COLO668 (cell line): ENCODE measurements at regions not wholly inside any gene's neighbourhood (a gene's known extent, or its start where the extent isn't known, plus 50 kb on each side); places are given as distances from the start of the nearest gene placed in this dataset.
"Not testable (repeated sequence)": the region's sequence is repeated elsewhere in the genome, so short reads cannot be mapped to it uniquely, and the experiment has no call there.

Source experiments
- DNase-seq: peaks from one replicate; lab custom pipeline; 2025; ENCODE audit not compliant: unreplicated experiment; lab: John Stamatoyannopoulos, UW

DNA sequence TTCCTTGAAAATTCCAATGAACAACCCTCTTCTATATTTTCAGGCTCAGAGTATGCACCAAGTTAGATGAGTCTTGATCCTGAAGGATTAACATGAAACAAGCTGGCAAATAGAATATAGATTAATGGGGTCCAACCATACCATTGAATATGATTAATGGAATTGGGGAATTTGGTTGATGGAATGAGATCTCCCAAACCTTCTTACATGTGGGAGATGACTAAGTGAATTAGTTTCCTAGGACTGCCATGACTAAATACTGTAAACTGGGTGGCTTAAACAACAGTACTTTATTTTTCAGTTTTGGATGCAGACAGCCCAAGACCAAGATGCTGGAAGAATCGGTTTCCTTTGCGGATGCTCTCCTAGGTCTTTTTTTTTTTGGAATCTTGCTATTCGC is 347.0 kb downstream of the QKI start:
- no peak for DNase-seq

DNA sequence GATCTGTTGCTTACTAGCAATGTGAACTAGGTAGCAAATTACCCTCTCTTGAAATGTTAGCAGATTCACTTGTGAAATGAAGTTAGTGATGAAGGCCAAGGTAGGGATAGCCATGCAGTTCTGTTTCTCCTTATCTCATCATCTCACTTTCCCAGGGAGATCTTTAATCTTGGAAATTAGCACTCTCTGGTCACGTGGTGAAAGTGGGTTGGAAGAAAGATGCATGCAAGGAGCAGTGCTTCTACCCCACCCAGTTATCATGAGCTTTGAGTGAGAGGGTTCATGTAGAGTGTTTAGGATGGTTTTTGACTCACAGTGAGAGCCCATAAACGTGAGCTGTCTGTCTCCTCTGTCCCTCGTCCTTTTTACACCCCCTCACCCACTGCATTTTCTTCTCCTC is 346.3 kb downstream of the QKI start:
- no peak for DNase-seq

DNA sequence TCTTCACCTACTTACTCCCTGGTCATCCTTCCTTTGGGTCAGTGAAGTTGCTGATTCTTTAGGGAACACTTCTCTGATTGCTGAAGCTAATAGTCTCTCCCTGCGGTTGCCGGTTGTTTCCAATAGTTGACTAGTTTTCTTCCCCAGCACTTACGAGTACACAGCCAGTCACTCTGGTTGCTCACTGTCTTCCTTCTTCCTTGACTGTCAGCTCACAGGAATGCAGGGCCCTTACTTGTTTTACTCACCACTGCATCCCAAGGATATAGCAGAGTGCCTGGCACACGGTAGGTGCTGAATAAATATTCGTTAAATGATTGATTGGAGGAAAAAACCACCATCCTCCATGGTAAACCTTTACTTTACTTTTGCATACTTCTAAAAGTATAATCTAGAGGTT is 345.0 kb downstream of the QKI start:
- DNase-seq, result no peak

DNA sequence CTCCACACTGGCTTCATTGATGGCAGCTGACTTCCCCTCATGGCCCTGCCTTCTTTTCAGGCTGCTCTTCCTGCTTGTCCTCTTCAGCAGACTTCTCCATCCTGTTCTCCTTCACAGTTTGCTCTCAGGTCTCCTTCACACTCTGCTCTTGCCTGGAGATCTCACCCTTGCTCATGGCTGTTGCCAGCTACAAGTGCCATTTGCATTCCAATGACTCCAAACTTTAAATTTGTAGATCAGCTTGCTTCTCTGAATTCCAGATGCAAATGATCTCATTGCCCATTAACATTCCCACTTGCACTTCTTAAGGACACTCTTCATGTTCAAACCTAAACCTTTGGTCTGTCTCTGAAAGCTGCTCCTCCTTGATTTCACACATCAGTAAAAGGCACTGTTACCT is 343.0 kb downstream of the QKI start:
- DNase-seq, result no peak

DNA sequence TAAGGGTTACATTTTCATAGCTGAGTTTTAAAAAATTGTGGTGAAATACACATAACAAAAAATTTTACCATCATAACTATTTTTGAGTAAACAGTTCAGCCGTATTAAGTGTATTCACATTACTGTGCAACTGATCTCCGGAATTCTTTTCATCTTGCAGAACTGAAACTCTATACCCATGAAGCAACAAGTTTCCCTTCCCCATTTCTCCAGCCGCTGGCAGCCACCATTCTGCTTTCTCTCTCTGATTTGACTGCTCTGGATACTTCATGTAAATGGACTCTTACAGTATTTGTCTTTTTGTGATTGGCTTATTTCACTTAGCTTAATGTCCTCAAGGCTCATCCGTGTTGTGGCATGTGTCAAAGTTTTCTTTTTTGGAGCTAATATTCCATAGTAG is 341.6 kb downstream of the QKI start:
- no peak for DNase-seq

DNA sequence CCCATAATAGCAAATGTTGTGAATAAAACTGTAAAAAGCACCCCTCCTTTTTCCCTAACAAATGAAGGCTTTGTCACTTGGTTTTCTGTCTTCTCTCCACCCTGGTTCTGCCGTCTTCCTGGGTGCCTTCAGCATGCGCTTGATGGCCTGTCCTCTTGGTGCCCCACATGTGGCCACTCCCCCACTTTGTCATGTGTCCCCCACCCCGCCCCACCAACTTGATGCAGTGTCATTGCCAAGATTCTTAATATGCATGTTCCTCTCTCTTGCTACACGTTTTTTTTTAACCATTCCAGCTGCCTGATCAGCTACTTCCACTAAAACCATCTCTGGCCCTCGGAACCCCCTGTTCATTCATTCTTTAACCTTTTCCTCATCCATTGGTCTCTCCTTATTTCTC is 340.3 kb downstream of the QKI start:
- DNase-seq, result no peak

DNA sequence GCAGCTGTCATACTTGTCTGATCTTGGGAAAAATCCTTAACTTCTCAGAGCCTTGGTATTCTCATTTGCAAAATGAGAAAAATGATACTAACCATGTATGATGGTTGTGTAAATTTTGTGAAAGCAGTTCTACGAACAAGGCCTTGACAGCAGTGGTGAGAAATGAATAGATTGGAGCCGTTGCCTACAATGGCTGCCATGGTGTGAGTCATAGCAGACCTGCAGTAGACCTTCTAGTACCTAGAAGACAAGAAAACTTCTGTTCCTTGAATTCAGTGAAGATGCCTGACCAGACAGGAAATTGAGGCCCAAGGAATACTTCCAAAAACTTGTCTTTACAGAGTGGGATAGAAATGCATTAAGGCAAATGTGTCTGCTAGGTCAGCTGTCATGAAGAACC is 338.9 kb downstream of the QKI start:
- no peak for DNase-seq

DNA sequence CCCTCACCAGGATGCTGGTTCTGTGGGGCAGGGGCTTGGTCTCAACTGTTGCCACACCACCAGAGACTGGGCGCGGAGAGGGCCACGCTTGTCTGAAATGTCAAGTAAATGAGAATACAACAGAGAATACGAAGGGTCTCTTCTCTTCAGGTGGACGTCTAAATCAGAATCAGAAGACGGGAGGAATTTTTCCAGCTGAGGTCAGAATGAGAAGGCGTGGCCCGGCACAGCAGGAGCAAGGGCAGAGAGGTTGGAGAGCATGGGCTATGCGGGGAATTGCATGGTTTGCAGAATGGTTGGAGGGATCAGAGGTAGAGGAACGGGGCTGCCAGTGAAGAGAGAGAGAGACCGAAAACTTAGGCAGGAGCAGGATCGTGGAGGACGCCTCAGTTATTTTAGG is 337.9 kb downstream of the QKI start:
- DNase-seq, result no peak

DNA sequence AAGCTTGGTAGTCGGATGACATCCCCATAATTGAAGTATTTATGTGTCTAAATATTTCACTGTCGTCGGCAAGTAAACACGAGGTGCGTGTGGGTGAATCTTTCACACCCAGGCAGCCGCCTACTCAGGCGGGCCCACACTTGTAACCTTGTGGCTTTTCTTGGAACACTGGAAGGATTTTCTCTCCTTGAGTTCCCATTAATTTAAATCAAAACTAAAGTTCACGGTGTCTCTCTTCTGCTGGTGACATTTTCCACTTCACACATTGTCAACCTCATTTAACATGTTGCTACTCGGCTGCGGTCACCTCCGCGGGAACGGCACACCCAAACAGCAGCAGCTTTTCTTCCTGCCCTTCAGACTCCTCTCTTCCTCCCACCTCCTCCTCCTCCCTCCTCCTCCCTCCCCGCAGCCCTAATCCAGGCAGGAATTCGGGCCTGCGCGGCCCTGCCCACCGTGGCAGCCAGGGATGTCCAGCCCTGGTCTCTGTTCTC is 336.6 kb downstream of the QKI start:
- no peak for DNase-seq

DNA sequence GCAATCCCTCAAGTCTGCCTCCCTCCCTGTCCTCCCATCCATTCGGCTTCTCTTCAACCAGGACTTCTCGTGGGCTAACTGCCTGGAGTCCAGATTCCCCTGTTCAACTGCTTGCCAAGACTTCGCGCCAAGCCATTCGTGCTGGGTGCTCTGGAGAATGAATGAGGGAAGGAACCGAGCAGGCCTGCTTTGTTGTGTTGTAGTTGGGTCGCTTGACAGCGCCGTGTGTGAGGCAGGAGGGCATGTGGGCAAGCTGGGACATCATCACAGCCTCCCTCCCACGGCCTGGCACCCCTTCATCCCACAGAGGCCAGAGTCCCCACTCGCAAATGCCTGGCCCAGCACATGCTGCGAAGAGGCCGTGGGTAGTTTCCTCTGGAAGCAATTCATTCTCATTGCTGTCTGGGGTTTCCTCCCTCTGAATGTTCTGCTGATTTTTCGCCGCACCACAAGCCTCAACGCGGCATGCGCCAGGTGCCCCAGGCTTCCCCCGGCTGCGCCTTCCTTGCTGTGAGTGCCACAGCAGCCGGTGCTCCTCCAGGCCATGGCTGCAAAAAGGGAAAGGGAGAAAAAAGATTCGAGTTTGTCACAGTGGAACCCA is 336.0 kb downstream of the QKI start:
- no peak for DNase-seq

DNA sequence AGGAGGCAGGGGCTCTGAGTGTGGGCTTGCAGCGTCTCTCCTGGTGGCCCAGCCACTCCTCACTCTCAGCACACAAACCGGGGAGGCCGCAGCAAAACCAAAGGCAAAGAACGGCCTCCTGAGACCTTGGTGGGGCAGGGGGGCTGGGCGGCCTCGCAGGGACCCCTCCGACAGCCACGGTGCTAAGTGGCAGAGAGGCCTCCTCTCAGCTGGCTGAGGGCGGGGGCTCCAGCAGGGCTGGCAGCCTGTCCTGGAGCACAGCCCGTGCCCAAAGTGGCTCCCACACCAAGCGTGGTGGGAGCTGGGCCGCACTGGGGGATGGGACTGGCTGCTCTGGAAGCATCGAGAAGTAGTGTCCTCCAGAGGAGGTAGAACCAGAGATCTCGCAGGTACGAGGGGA is 334.4 kb downstream of the QKI start:
- DNase-seq, result no peak

DNA sequence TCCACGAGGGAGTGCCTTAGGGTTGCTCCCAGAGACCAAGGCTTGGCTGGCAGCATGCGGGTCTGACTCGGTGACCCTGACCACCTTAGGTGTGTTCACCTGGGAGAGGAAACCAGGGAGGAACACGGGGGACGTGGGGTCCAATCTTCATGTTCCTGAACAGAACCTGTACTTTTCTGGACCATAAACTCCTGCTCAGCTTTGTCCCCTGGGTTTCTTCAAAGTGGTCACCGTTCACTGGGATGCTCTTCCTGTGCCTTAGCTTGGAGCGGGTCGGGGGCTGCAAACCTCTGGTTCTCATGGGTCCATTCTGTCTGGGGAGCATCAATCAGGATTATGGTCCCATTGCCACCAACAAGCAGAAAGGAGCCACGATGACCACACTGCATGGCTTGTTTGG is 333.5 kb downstream of the QKI start:
- no peak for DNase-seq

DNA sequence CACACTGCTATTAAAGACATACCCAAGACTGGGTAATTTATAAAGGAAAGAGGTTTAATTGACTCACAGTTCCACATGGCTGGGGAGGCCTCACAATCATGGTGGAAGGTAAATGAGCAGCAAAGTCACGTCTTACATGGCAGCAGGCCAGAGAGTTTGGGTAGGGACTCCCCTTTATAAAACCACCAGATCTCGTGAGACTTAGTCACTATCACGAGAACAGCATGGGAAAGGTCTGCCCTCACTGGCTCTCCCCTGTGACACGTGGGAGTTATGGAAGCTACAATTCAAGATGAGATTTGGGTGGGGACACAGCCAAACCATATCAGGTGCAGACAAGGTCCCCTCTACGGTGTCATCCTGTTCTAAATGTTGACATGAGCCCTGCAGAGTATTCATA is 332.5 kb downstream of the QKI start:
- DNase-seq, result not testable (repeated sequence)

DNA sequence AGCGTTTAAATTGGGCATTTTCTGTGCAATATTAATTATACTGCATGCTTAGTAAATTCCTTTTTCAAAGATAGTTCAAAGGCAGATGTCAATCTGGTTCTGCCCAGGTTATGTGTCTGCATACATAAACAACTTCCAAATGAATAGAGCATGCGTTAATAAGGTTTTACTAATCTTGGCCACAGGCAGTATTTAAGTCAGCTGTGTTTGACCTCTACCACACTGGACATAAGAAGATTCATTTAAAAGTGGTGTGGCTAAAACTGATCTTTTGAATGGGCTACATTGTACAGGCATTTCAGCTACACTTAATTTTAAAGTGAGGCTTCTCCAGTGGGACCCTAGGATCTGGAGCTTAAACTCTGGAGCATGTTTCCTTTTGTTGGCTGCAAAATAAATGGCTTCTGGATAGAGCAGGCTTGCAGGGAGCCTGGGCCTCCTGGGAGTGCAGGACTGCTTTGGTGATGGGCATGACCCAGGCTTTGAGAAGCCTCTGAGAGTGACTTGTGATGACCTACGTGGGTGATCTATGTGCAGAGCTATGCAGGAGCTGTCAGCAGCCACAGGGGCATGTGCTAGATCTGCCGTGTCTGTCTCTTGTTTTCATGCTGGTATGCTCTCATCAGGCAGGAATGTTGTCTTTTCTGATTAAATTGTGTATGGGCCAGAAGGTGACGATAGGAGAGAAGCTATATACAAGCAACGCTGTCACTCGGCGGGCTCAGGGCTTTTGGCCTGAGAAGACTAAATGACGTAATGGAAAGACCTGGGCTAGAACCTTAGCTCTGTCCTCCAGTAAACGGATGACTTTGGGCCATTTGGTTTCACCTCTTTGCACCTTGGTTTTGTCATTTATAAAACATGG is 331.2 kb downstream of the QKI start:
- DNase-seq, result no peak

DNA sequence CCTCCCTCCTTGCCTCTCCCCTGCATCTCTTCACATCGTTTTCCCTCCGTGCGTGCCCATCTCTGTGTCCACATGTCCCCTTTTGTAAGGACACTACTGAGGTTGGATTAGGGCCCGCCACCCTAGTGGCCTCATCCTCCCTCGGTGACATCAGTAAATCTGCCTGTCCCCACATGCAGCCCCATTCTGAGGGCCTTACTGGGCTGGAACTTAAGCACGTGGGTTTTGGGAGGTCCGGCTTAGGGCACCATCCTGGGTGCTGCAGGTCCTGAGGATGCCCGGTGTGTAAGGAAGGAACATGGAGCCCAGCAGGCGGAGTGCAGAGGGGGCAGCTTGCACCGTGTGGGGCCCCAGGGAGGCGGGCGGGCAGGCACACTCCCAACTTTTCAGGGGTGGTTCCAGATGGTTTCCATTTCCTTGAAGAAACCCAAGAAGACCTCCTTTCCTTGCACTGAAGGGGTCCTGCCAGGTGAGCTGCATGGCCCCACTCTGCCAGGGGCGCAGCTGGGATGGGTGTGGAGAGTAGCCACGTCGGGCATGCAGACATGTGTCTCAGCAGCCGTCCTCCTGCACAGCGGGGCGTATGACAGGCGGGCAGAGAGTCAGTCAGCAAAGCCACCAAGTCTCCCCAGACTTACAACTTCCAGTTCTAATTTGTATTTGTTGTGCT is 329.9 kb downstream of the QKI start:
- no peak for DNase-seq

DNA sequence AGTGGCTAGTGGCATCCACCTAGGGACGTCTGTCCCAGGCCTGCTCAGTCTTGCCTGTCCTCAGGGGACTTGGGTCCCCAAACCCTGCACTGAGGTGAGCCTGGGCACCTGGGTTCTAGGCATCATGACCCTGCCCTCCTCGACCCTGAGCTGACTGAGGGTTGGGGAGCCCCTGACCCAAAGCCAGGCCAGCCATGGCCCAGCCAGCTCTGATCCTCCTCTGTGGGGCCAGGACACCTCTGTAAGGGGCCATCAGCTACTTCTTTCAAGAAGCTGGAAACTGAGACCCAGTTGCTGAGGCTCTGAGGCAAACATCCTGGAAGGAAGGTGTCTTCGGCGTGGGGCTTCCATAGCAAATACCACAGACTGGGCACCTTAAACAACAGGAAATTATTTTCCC is 329.3 kb downstream of the QKI start:
- DNase-seq, result no peak

DNA sequence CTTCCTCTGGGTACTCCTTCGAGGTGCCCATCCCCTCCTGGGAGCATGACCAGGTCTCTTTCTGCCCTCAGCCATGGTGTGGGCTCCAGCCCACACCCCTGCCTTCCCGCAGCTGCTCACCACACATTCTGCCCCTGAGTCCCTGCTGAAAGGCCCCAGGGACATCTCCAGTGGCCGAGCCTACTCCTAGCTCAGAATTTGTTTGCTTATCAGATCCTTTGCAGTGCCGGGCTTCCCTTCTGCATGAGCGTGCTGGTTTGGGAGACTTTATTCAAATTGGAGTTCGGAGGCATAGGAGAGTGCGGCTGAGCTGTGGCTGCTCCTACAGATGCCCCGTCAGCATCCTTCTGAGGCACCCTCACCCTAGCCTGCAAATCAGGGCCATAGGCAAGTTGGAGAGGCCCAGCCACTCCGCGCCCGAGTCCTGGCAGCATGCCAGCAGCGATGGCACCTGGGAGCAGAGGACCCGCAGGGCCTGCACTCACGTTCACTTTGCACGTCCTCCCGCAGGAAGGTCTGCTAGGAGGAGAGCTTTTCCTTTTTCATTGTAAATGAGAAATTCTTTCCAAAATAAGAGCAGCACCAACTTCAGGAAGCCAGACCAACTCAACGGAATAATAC is 327.3 kb downstream of the QKI start:
- peak; percentile 31 for DNase-seq

DNA sequence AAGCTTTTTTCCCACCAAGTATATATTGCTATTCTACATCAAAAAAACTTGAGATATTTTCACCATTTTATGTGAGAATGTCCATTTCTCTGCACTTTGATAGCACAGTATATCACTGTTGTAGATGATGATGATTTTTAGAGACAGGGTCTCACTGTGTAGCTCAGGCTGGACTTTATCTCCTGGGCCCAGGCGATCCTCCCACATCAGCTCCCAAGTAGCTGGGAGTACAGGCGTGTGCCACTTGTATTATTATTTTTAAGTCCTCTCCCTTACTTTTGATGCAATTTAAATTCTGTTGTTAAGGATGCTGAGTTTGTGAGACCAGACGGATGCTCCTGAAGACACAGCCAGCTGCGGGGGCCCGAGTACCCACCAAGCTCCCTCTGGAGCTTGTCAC is 326.8 kb downstream of the QKI start:
- DNase-seq, result no peak

DNA sequence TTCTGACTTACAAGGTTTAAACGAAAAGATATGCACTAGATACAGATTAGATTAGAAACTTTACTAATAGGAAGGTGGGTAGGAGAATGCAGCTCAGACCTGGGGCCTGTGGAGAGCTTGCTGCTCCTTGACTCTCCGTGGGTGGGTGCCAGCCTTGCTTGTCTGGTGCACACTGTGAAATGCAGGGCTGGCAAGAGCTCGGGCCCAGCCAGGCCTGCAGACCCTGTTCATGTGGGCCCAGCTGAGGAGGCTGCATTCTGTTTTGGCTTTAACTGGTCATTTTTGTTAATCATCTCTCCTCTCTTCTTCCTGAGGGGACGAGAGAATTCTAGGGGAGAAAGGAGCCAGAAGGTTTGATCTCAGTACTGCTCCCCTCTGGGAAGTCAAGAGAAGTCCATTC is 325.4 kb downstream of the QKI start:
- DNase-seq, result no peak

DNA sequence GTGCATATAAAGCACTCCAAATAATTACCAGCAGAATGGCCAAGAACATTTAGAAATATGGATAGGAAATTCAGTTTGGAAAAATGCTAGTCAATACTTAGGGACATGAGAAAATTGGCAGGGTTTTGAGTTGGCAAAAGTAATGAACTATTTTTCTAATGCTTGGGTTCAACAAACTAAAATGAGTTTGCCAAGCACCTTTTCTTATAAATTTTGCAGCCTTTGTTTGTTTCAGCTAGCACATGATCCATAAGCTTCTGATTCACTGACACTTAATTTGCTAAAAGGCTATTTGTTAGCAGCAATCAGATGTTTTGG is 324.8 kb downstream of the QKI start:
- DNase-seq, result no peak

DNA sequence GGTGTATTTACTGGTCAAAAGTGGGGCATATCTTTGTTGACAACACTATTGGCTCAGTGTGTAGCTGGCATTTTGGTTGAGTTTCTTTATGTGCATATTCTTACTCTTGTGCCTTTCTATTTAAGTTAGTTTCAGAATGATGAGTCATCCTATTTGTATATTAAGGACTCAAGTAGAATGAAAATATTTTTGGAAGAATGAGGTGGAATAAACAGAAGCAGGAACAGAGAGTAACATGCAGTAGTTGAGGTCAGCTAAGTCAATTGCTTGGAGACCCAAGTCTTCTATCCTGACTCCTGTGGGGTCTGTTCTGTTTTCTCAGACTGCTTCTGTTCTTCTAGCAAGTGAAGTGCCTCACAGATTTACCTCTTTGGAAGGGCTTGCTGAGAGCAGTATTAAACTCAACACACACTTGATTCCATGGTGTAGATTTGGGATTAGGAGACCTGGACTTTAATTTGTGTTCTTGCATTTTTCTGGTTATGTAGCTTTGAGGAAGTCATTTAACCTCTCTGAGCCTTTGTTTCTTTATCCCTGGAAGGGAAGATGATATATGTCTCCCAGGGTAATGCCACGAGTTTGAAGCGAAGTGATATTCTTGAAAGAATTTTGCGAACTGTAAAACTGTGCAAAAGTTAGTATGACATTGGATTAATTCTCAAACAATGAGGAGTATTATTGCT is 324.3 kb downstream of the QKI start:
- no peak for DNase-seq
